ENCODE measurements at regions not wholly inside any gene's neighbourhood (a gene's known extent, or its start where the extent isn't known, plus 50 kb on each side); places are given as distances from the start of the nearest gene placed in this dataset.

GRCh38 chr1:189301235-189301634 lies 1176.4 kb downstream of the BRINP3 start:
- H3K36me3 ChIP-seq (ENCODE audit: control insufficient read depth, insufficient read depth, low read length), result no peaks in the 10 kb centered on the region
- DNase-seq (ENCODE audit: extremely low read depth, insufficient read length), result no peak
- H3K4me3 ChIP-seq (replicated peaks; ENCODE audit: low read depth, low read length), result no peak overlapping the region
- TF ChIP-seq CTCF (IDR thresholded peaks at IDR 0.05; ENCODE audit: insufficient read depth, low read length, poor library complexity, severe bottlenecking), result no peak
- no peaks in the 10 kb centered on the region for H3K27me3 ChIP-seq (replicated peaks; ENCODE audit: control insufficient read depth, insufficient read depth, low read length)

GRCh38 chr1:189305279-189305678 lies 1172.4 kb downstream of the BRINP3 start:
- no peaks in the 10 kb centered on the region for H3K27me3 ChIP-seq (replicated peaks; ENCODE audit: control insufficient read depth, insufficient read depth, low read length)
- no peak overlapping the region for H3K4me3 ChIP-seq (replicated peaks; ENCODE audit: low read depth, low read length)
- H3K36me3 ChIP-seq (ENCODE audit: control insufficient read depth, insufficient read depth, low read length), result no peaks in the 10 kb centered on the region
- no peak for TF ChIP-seq CTCF (IDR thresholded peaks at IDR 0.05; ENCODE audit: insufficient read depth, low read length, poor library complexity, severe bottlenecking)
- no peak for DNase-seq (ENCODE audit: extremely low read depth, insufficient read length)

GRCh38 chr1:189311915-189312314 lies 1165.7 kb downstream of the BRINP3 start:
- no peaks in the 10 kb centered on the region for H3K36me3 ChIP-seq (ENCODE audit: control insufficient read depth, insufficient read depth, low read length)
- H3K4me3 ChIP-seq (replicated peaks; ENCODE audit: low read depth, low read length), result no peak overlapping the region
- DNase-seq (ENCODE audit: extremely low read depth, insufficient read length), result no peak
- H3K27me3 ChIP-seq (replicated peaks; ENCODE audit: control insufficient read depth, insufficient read depth, low read length), result no peaks in the 10 kb centered on the region
- TF ChIP-seq CTCF (IDR thresholded peaks at IDR 0.05; ENCODE audit: insufficient read depth, low read length, poor library complexity, severe bottlenecking), result no peak

- DNase-seq (ENCODE audit: extremely low read depth, insufficient read length), result no peak
- H3K36me3 ChIP-seq (ENCODE audit: control insufficient read depth, insufficient read depth, low read length), result no peaks in the 10 kb centered on the region
- TF ChIP-seq CTCF (IDR thresholded peaks at IDR 0.05; ENCODE audit: insufficient read depth, low read length, poor library complexity, severe bottlenecking), result no peak
These were observed 1165.2 kb downstream of the BRINP3 start for GRCh38 chr1:189312499-189312898.

GRCh38 chr1:189313488-189313887 lies 1164.2 kb downstream of the BRINP3 start:
- no peak for DNase-seq (ENCODE audit: extremely low read depth, insufficient read length)
- Histone ChIP-seq H3K27me3 (replicated peaks; ENCODE audit: control insufficient read depth, insufficient read depth, low read length) (no peaks in the 10 kb centered on the region), H3K36me3 (ENCODE audit: control insufficient read depth, insufficient read depth, low read length) (no peaks in the 10 kb centered on the region), H3K4me3 (replicated peaks; ENCODE audit: low read depth, low read length) (no peak overlapping the region)
- TF ChIP-seq CTCF (IDR thresholded peaks at IDR 0.05; ENCODE audit: insufficient read depth, low read length, poor library complexity, severe bottlenecking), result no peak

More at GRCh38 chr1:189312499-189312898, 1165.2 kb downstream of the BRINP3 start:
- Histone ChIP-seq H3K4me3 (replicated peaks; ENCODE audit: low read depth, low read length) (no peak overlapping the region), H3K27me3 (replicated peaks; ENCODE audit: control insufficient read depth, insufficient read depth, low read length) (no peaks in the 10 kb centered on the region)

Data from GM06990 (cell line).